Fibroblast of lung (primary cell): ENCODE measurements at regions not wholly inside any gene's neighbourhood (a gene's known extent, or its start where the extent isn't known, plus 50 kb on each side); places are given as distances from the start of the nearest gene placed in this dataset.

Source experiments
- EZH2 ChIP-seq: IDR thresholded peaks from 2 replicates; pipeline ENCODE4 v1.5.1; 2012; ENCODE audit warnings: low read length, control low read depth, mild to moderate bottlenecking; ENCODE audit errors: missing control alignments
- TF ChIP-seq, protein P1 (sequence below), 2 donors: IDR thresholded peaks in 1 of 2; conservative IDR thresholded peaks in 1 of 2; 1 replicate in 1 of 2; 2 replicates in 1 of 2; pipeline ENCODE4 v1.5.1; 2011 to 2012; ENCODE audit warnings: low read length in 2 of 2, control low read depth in 1 of 2, inconsistent platforms in 1 of 2, low read depth in 1 of 2, mild to moderate bottlenecking in 1 of 2

DNA sequence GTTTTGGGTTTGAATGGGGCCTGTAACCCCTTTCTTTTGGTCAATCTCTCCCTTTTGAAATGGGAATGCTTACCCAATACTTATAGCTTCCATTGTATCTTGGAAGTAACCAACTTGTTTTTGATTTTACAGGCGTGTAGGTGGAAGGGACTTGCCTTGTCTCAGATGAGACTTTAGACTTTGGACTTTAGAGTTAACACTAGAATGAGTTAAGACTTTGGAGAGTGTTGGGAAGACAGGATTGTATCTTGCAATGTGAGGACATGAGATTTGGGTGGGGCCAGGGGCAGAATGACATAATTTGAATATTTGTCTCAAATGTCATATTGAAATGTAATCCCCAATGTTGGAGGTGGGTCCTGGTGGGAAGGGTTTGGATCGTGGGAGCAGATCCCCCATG, 1466.9 kb downstream of the LRRC4C start:
- TF ChIP-seq, protein P1, sequence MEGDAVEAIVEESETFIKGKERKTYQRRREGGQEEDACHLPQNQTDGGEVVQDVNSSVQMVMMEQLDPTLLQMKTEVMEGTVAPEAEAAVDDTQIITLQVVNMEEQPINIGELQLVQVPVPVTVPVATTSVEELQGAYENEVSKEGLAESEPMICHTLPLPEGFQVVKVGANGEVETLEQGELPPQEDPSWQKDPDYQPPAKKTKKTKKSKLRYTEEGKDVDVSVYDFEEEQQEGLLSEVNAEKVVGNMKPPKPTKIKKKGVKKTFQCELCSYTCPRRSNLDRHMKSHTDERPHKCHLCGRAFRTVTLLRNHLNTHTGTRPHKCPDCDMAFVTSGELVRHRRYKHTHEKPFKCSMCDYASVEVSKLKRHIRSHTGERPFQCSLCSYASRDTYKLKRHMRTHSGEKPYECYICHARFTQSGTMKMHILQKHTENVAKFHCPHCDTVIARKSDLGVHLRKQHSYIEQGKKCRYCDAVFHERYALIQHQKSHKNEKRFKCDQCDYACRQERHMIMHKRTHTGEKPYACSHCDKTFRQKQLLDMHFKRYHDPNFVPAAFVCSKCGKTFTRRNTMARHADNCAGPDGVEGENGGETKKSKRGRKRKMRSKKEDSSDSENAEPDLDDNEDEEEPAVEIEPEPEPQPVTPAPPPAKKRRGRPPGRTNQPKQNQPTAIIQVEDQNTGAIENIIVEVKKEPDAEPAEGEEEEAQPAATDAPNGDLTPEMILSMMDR (conservative IDR thresholded peaks at IDR 0.05 in 1 of 2, IDR thresholded peaks at IDR 0.05 in 1 of 2; ENCODE audit: low read depth in 1 of 2, low read length in 2 of 2) = no peak
- no peak for TF ChIP-seq EZH2
